ENCODE measurements at regions not wholly inside any gene's neighbourhood (a gene's known extent, or its start where the extent isn't known, plus 50 kb on each side); places are given as distances from the start of the nearest gene placed in this dataset.

DNA sequence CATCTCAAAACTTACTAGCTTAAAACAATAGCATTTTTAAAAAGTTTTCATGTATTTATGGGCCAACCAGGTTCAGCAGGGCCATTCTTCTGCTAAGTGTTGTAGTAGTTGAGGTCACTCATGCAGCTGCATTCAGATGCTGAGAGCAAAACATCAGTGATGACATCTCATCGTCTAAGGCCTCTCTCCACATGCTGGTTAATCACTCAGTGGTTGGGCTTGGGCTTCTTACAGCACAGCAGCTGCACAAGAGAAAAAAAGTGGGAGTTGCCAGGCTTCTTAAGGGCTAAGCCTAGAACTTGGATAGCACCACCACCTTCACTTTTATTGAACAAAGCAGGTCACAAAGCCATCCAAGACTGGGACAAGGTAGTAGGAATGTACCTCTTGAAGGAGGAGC, 190.3 kb downstream of the IRS1 start:
- CTCF ChIA-PET = no interaction called here
- intact Hi-C loops (cut with micrococcal nuclease; ENCODE audit: unreplicated experiment) = no loop called here

GRCh38 chr2:226608451-226608850, 191.2 kb downstream of the IRS1 start:
- Histone ChIP-seq H3K27me3 (replicated peaks; ENCODE audit: insufficient read depth, low read depth, low read length, poor library complexity) (no peaks in the 10 kb centered on the region), H3K9me3 (ENCODE audit: low read depth, low read length, poor library complexity, severe bottlenecking) (no peaks in the 10 kb centered on the region), H3K4me1 (ENCODE audit: insufficient read depth, low read length, poor library complexity, severe bottlenecking) (no peaks in the 10 kb centered on the region), H3K27ac (ENCODE audit: low read depth, low read length, poor library complexity, severe bottlenecking) (no peak overlapping the region), H3K36me3 (ENCODE audit: insufficient read depth, low read length, poor library complexity, severe bottlenecking) (no peaks in the 10 kb centered on the region), H3K4me3 (ENCODE audit: low read depth, low read length, poor library complexity, severe bottlenecking) (no peak overlapping the region)
- intact Hi-C loops (cut with micrococcal nuclease; ENCODE audit: unreplicated experiment) = no loop called here
- no TSS peak for BruUV-seq (replicated peaks)
- POLR2A ChIA-PET (ENCODE audit: low non-redundant PET) = no interaction called here
- CTCF ChIA-PET = no interaction called here
- no peak for DNase-seq (ENCODE audit: low spot score)
- no peak for TF ChIP-seq EZH2 (IDR thresholded peaks at IDR 0.05; ENCODE audit: borderline replicate concordance, low read depth, low read length, poor library complexity, severe bottlenecking)
- no peak for TF ChIP-seq CTCF (conservative IDR thresholded peaks at IDR 0.05; ENCODE audit: low read depth, low read length)

More for the DNA sequence above, 190.3 kb downstream of the IRS1 start:
- no peak for TF ChIP-seq CTCF (conservative IDR thresholded peaks at IDR 0.05; ENCODE audit: low read depth, low read length)
- no peak for TF ChIP-seq EZH2 (IDR thresholded peaks at IDR 0.05; ENCODE audit: borderline replicate concordance, low read depth, low read length, poor library complexity, severe bottlenecking)
- Histone ChIP-seq H3K4me3 (ENCODE audit: low read depth, low read length, poor library complexity, severe bottlenecking) (no peak overlapping the region), H3K9me3 (ENCODE audit: low read depth, low read length, poor library complexity, severe bottlenecking) (no peaks in the 10 kb centered on the region), H3K36me3 (ENCODE audit: insufficient read depth, low read length, poor library complexity, severe bottlenecking) (no peaks in the 10 kb centered on the region), H3K27ac (ENCODE audit: low read depth, low read length, poor library complexity, severe bottlenecking) (no peak overlapping the region), H3K27me3 (replicated peaks; ENCODE audit: insufficient read depth, low read depth, low read length, poor library complexity) (no peaks in the 10 kb centered on the region), H3K4me1 (ENCODE audit: insufficient read depth, low read length, poor library complexity, severe bottlenecking) (no peaks in the 10 kb centered on the region)
- BruUV-seq (replicated peaks) = no TSS peak
- POLR2A ChIA-PET (ENCODE audit: low non-redundant PET) = no interaction called here
- peak; percentile 18 for DNase-seq (ENCODE audit: low spot score)

DNA sequence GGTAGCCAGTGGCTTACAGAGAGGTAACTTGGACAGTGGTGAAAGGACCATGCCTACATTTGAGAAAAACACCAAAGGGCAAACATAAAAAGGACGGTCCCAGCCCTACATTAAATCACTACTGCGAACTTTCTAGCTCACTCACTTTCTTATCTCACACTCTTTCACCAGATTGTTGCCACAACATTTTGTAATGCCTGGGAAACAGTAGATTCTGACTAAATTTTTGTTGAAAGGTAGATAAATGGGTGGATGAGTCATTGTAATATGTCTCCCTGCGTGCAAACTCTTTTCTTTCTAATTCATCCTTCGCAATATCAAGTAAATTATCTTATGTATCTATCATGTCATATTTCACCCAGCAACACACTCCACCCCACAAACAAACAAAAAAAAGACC, 192.2 kb downstream of the IRS1 start:
- ChIA-PET CTCF (no interaction called here), POLR2A (ENCODE audit: low non-redundant PET) (no interaction called here)
- no peak overlapping the region for H3K27ac ChIP-seq (ENCODE audit: low read depth, low read length, poor library complexity, severe bottlenecking)
- H3K27me3 ChIP-seq (replicated peaks; ENCODE audit: insufficient read depth, low read depth, low read length, poor library complexity) = no peaks in the 10 kb centered on the region
- no peak for DNase-seq (ENCODE audit: low spot score)
- H3K4me3 ChIP-seq (ENCODE audit: low read depth, low read length, poor library complexity, severe bottlenecking) = no peak overlapping the region
- intact Hi-C loops (cut with micrococcal nuclease; ENCODE audit: unreplicated experiment) = no loop called here
- H3K4me1 ChIP-seq (ENCODE audit: insufficient read depth, low read length, poor library complexity, severe bottlenecking) = no peaks in the 10 kb centered on the region
- TF ChIP-seq CTCF (conservative IDR thresholded peaks at IDR 0.05; ENCODE audit: low read depth, low read length) (no peak), EZH2 (IDR thresholded peaks at IDR 0.05; ENCODE audit: borderline replicate concordance, low read depth, low read length, poor library complexity, severe bottlenecking) (no peak)
- no peaks in the 10 kb centered on the region for H3K36me3 ChIP-seq (ENCODE audit: insufficient read depth, low read length, poor library complexity, severe bottlenecking)
- no TSS peak for BruUV-seq (replicated peaks)
- H3K9me3 ChIP-seq (ENCODE audit: low read depth, low read length, poor library complexity, severe bottlenecking) = no peaks in the 10 kb centered on the region

Measured in A673 (cell line).